ENCODE measurements at regions not wholly inside any gene's neighbourhood (a gene's known extent, or its start where the extent isn't known, plus 50 kb on each side); places are given as distances from the start of the nearest gene placed in this dataset.

DNA sequence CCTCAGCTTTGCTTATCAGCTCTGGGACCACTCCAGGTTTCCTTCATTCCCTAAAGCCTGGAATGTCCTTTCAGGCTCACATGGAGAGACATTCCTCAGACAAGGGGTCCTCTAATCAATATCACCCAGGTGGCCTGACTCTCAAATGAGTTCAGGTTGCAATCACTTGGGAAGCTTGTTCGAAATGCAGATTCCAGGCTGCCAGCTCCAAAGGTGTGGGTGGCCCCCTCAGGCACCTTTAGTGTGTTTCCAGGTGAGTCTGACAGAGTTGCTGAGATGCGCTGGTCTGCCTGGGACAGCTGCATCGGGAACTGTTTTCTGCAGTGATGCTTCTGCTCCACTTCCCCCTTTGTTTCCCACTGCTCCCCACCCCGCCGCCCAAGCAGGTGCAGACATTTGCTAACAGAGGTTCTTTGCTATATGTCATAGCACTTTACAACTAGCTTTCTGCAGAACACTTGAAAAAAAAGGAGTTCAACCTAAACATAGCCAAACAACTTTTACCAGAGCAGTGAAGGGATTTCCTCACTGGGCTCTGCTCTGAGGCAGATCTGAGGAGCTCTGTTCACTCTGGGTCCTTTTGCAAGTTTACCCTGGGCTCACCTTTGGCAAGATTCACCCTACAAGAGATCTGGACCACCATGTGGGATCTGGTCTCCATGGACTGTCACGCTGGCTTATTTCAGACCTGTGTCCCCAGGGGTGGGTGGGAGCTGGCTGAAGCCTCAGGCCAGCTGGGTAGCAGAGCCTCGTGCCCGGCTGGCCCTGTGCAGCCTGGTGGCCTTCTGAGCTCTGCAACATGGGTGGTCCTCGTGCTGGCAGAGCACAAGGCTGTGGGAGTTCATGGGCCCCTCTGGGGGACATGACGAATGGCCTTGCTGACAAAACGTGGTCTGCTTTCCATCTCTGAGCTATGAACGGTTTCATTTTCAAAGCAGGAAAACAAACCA lies 539.6 kb downstream of the CCDC171 start:
- no peak for DNase-seq (ENCODE audit: low read depth in 2 of 2)

DNA sequence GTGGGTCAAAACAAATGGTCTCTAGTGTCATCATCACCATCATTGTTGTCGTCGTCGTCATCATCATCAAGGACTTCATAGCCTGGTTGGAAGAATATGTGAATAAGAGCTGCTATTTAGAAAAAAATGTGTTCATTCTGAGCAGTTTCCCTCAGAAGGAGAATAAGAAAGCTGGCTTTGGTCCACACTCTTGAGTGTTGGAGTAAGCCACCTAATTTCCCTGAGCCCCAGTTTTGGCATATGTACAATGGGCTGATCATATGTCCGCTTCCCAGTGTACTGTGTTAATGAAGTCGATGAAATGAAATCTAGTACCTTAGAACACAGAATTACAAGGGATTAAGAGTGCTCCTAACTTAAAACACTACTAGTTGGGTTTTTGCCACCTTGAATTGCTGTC lies 545.5 kb downstream of the CCDC171 start:
- DNase-seq (ENCODE audit: low read depth in 2 of 2): no peak

DNA sequence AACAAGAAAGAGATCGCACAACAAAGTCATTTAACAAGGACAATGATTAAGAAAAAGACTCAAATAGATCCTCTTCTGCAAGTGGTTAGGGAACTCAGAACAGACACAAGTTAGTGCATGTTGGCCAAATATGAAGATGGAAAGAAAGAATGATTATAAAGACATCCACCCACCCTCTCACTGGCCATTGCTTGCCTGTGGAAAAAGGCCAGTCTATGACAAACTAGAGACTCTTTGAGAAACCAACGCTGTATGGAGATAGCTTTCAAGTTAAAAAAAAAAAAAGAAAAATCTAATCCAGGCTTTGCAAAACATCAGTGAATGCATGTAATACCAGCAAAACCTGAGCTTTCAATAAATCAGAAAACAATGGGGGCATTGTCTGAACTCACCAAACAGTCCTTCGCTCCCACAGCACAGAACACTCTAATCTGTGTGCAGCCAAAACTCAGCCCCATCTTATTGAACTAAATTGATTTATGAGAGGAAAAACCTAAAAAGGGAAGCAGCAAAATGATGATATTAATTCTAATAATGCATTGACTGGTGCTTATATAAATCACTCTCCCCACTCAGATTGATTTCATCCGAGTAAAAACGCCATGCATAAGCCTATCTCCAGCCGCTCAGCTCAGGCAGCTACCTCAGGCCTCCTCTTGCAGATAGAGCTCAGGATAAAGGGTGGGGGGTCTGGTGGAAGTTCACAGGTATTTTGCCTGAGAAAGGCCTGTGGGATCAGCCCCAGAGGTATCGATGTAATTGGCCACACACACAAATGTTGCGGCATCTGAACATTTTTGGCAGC lies 547.1 kb downstream of the CCDC171 start:
- DNase-seq (ENCODE audit: low read depth in 2 of 2): no peak

DNA sequence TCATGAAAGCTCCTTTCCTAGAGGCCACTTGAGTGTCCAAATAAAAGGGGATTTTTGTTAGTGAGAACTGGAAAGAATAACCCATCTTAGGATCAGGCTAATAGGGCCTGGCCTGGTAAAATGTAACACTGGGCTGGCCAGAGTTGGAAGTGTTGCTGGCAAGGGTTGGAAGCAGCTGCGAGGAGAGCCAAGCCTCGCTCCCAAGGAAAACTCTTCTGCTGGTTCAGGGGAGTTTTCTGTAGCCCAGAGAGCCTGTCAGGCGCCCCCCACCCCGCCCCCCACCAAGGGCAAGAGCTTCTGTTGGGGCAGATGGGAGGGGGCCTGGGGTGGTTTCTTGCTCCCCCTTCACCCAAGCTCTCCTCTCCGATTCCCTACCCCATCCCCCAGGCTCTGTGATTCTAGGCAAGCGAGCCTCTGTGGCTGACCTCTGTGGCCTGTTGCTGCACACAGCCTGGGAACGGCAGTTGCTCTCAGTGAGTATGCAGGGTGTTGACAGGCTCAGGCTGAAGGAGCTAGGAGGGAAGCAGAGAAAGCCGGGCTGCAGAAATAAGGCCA lies 547.8 kb downstream of the CCDC171 start:
- no peak for DNase-seq (ENCODE audit: low read depth in 2 of 2)

DNA sequence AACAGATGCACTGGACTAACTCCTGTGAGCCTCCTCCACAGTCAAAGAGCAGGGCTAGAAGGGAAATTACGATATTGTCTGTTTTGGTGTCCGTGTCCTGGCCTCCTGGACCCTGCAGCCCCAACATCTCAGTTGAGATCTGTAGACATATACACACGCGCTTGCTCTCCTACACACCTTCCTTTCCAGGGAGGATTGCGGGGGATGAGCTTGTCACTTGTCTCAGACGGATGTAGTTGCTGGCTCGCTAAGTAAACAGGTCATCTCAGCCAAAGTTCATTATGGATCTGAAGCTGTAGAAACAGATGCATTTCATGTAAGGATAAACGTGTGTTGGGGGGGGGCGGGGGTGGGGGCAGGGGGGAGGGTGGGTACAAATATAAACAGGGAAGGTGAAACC lies 549.3 kb downstream of the CCDC171 start:
- no peak for DNase-seq (ENCODE audit: low read depth in 2 of 2)

DNA sequence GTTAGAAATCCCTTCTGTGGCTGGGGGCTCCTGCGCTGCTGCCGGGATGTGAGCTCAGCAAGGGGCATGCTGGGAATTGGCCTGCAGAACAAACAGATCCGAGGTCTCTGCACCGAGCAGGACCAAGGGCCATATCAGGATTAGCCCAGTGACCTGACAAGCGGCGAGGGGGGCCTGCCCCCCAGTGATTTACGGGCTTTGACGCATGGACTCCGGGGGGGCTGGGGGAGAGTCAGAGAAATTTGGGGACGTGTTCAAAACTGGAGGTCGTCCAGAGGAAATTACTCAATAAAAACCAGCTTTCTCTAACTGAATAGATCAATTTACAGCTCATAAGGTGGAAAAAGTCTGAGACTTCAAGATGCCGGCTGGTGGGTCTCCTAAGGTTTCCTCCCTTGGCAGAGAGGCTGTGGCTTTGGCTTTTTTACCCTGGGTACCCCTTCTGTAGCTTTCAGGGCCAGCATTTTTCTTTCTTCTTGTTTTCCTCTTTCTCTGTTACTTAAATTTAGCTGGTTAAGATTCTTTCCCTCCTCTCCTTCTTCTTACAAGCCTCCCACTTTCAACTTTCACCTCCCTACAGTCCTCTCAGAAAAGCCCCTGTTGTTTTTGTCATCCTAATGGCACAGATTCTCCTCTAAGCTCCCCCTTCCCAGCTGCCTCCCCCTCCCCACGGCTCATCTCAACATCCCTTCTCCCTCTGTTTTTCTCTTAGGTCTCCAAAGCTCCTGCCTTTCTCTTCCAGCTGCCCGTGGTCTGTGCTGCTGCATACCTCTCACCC lies 551.0 kb downstream of the CCDC171 start:
- DNase-seq (ENCODE audit: low read depth in 2 of 2): no peak

DNA sequence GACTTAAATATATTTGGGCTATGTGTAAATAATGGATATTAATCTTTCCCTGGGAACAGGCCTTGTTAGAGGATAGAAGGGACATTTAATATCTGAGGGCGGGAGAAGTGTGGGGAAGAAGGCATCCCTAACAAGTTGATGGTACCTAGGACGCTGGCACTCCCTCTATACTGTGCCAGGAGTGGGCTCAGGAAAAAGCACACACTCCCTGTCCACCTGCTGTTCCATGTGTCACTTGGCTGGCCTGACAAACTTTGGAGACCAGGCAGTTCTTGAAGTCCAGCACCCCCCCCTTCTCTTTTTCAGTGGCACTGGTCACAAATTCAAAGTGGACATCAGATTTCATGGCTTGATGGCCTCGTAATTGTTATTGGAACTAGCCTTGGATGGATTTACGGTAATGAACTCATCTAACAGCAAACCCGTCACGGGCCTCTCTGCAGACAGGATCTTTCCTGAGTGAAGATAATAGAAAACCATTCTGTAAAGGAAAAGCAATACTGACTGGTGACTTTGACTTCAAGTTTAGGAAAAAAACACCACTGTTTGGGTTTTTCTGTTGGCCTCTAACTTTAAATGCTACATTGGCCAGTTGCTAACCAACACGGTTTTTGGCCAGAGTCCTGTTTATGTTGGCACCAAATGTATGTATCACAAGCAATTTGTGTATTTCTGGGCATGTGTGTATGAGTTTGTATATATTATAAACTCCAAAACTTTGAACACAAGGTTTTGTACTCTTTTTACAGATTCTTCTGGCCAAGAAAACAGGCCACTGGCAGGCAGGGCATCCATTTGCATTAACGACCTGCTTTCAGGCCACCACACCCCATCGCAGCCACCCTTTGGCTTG lies 552.6 kb downstream of the CCDC171 start:
- DNase-seq (ENCODE audit: low read depth in 2 of 2): no peak

DNA sequence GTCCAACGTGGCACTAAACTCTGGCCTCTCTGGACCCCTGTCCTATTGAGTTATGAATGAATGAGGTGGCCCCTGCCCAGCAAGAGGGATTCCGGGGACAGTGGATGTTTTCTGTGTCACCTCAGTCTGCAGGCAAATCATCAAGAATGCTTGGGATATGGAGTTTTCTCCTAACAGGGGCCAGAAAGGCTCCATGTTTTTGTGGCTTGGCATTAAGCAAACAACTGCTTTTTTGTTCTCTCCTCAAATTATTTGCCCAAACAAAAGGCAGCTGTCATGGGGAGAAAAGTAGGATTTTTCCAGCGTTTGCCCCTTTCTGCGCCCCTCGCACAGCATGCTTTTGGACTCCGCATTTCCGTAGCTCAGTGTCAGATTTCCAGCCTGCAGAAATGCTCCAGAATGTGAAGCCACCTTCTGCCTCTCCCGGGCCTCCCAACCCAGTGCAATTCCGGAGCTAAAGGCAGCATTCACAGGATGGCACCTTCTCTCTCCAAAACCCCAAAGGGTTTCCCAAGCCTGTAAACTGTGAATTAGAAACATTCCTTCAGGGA lies 553.3 kb downstream of the CCDC171 start:
- no peak for DNase-seq (ENCODE audit: low read depth in 2 of 2)

DNA sequence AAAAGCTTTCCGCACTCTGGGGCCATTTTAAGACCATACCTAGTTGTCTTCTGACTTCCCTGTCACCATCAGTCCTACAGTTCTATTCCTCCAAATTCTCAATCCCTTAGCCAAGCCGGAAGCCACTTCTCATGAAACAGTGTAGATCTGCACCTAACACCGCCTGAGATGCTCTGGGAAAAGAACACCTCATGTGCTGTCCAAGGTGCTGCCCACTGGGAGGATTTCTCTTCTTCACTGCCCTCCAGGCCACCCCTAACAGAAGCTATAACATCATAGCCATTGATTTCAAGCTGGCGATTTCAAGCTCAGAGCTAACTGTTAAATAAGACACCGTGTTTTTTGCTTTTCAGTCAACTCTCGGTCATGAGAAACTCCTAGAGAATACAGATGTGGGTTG lies 559.3 kb downstream of the CCDC171 start:
- DNase-seq (ENCODE audit: low read depth in 2 of 2): no peak

DNA sequence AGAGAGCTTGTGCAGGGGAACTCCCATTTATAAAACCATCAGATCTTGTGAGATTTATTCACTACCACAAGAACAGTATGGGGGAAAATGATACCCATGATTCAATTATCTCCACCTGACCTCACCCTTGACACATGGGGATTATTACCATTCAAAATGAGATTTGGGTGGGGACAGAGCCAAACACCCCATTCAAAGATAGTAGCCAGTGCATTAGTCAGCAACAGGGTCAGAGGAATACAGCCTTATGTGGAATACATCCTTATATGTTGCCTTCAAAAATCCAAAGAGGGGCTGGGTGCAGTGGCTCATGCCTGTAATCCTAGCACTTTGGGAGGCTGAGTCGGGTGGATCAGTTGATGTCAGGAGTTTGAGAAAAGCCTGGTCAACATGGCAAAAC lies 563.2 kb downstream of the CCDC171 start:
- no peak for DNase-seq (ENCODE audit: low read depth in 2 of 2)

DNA sequence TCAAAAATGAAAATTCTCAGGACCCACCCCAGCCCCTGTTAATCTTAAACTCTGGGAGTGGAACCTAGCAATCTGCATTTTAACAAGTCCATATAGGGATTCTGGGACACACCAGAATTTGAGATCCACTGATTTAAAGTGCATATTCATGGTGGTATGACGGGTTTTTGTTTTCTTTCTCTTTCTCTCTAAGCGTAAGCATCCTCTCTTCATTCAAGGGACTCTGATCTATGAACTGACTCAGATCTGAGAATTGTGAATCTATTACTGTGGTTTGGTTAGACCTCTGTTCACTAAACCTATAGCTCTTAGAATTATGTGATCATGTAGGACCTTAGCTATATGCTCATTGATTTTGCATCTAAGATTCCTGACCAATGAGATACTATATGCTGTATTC lies 565.2 kb downstream of the CCDC171 start:
- no peak for DNase-seq (ENCODE audit: low read depth in 2 of 2)

DNA sequence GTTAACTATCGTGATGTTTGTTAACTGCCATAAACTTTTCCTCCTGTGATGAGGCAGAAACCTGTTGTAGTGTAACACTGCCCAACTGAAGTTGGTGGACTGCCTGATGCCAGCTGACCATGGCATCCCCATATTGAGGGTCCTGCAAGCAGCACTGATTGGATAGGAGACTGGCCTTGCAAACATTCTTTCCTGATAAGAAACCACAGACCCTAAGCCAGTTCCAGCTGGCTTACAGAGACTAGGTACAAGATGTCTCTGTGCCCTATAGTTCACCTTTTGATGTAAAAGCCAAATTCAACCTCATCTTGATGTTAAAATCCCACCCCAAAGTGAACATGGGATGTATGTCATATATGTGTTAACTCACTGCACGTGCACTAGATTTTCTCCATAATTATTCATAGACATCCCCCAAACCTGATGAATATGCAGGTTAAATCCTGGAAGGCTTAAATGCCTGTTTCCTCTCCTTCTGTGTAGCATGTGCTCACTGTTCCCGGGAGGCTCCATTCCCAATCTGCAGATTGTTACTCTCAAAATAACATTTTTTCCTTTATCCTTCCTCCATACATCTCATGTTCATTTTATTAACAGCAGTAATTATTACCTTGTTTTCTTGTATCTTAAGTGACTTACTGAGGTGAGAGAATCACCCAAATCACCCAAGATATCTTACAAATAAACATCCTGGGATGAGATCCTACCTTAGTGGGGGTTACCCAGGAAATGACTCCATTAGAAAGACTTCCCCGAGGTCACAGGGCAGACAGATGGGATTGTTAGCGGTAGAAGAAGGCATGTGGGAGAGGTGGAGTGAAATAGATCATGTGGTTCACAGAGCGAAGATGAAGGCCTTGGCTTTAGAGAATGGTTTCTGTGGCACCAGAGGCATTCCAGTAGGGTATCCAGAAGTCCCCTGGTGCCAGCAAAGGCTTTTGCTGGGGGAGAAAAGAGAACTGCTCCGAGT lies 566.7 kb downstream of the CCDC171 start:
- DNase-seq (ENCODE audit: low read depth in 2 of 2): no peak

DNA sequence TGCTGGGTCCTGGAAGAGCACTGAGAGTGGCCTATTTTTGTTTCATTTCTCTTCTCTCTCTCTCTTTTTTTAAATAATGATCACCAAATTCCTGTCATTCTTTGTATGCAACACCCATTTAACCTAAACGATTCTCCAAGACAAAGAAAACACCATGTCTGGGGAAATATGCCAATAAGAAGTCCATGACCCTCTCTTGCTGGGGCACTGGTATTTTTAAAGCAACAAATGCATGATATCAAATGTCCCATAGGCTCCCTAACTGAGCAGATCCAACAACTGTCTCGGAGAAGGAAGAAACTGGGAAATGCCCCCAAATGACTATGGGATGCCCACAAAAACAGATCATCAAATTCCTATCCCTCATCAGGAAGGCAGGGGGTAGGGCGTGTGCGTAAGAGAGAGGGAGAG lies 567.4 kb downstream of the CCDC171 start:
- DNase-seq (ENCODE audit: low read depth in 2 of 2): no peak

DNA sequence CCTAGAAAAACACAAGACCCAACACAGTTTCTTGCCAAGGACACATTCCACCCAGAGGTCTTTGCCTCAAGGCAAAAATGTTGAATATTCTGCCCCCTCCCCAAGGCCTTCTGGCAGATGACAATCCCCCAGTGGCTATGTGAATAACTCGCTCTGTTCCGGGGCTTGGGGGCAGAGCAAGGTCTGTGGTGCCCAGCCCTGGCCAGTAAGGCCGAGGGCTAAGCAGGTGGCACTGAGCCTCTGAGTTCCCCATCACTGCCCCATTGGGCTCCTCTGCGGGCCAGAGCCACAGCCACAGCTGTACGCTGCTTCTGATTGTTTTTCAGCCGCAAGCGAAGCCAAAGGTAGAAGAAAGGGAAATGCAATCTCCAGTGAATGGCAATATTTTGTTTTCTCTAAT lies 567.9 kb downstream of the CCDC171 start:
- no peak for DNase-seq (ENCODE audit: low read depth in 2 of 2)

DNA sequence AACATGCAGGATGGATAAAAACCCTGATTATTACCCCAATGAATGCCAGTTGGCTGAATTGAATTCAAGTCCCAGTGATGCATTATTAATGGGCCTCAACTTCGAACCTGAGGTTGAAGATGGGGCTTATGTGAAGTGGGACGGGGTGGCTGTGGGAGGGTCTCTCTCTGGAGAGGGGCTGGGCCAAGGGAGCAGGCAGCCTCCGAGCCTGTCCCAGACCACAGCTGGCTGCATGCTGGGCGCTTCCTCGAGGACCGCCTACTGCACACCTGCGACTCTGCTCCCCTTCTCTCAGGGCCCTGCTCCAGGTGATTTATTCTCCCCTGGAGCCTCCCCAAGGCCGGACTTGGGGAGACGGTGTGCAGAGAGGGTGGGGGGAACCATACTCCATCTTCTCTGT lies 568.3 kb downstream of the CCDC171 start:
- DNase-seq (ENCODE audit: low read depth in 2 of 2): no peak

DNA sequence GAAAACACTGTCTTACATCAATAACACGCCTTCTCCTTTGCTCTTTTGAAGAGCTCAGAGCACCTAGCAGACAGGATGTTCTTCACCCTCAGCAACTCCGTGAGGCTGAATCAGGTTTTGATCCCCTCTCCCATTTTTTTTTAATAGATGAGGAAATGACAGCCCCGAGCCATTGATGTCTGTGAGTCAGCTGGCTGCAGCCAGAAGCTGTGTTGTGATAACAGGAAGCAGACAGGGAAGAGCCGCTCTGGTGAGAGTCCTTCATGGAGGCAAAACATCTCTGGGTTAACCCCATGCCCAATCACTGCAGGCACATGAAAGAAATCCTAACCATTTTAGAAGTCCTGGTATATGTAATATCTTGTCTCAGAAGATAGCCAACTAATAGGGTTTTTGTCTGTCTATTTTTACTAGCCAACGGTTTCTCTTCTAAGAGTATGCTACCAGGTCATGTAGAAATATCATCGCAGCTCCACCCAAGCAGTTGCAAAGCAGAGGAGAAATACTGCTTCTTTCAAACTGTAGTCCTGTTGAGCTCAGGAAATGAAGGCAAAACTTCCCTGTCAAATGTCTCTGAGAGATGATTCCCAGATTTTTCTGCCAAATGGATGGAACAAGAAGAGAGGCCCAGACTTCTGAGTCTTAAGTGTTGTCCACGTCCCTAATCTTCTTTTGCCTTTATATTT lies 568.9 kb downstream of the CCDC171 start:
- DNase-seq (ENCODE audit: low read depth in 2 of 2): no peak

DNA sequence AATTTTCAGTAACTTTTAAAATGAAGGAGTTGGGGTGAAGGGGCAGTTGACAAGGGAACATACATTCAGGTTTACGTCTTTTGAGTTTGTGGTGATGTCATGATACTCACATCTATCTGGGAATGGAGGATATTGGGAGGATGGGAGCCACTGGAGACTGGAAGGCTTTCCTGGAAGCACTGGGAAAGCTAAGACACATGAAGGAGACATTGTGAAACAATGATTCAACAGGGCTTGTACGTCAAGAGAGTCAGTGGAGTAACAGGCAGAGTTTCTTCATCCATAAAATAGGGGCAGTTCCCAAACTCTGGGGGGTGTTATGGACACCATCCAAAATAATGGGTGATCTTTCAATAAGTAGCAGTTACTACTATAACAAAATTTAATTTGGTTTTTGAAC lies 572.8 kb downstream of the CCDC171 start:
- DNase-seq (ENCODE audit: low read depth in 2 of 2): no peak

DNA sequence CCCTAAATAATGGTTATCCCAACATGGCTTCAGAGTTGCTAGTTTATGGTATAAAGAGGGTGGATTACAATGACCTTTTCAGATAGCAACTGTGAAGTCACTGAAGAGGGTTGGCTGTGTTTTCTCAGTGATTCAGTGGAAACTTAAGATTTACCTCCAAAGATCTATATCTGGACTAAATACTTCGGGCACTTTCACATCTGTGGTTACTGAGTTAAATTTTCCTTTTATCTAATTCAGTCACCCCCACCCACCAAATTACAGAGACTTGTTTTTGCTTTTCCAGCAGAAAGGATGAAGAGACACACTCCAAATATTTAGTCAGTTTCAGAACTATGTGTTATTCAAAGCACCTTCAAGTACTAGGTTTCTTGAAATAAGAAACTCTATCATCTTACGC lies 573.2 kb downstream of the CCDC171 start:
- no peak for DNase-seq (ENCODE audit: low read depth in 2 of 2)

DNA sequence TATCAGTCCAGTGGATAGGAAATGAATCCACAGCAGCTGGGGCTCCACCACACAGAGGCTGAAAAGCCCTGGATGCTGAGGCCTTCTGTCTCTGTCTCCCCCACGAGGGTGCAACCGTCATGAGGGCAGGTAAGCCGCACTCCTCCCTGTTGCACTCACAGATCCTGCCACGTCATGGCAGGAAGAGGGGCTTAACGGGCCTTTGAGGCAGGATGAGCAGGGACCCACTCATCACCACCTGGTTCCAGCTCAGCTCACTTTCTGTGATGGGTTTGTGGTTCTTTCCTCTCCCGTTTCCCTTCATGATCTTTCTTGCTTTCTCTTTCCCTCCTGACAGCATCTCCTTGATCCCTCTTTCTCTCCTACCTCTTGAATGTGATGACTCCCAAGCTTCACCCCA lies 575.2 kb downstream of the CCDC171 start:
- no peak for DNase-seq (ENCODE audit: low read depth in 2 of 2)
